ENCODE measurements at regions not wholly inside any gene's neighbourhood (a gene's known extent, or its start where the extent isn't known, plus 50 kb on each side); places are given as distances from the start of the nearest gene placed in this dataset.

DNA sequence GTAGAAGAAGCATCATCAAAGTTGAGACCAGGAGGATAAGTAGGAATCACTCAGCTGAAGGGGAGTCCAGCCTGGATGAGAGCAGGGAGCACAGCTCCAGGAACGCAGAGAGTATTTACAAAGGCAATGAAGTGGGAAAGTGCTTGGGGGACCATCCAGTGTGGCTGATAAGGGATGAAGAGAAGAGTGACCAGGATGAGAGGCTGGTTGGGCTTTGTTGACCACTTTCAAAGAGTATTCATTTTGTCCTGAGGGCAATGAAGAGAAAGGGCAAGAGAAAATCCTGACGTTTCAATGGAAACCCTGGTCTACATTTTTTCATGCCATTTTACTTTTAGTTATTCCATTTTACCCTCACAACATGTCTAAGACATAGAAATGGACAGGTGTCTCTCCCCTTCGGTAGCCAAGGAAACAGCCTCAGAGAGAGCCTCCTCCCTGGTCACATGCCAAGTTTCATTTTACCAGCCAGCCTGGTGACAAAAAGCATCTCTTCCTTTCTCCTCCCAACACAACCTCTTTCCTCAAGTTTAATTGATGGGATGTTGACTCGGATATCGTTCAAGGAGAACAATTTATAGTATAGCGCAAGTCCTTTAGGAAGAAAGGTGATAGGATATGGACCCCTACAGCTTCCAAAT, 492.7 kb upstream of the CLINT1 start:
- TF ChIP-seq, protein P1, sequence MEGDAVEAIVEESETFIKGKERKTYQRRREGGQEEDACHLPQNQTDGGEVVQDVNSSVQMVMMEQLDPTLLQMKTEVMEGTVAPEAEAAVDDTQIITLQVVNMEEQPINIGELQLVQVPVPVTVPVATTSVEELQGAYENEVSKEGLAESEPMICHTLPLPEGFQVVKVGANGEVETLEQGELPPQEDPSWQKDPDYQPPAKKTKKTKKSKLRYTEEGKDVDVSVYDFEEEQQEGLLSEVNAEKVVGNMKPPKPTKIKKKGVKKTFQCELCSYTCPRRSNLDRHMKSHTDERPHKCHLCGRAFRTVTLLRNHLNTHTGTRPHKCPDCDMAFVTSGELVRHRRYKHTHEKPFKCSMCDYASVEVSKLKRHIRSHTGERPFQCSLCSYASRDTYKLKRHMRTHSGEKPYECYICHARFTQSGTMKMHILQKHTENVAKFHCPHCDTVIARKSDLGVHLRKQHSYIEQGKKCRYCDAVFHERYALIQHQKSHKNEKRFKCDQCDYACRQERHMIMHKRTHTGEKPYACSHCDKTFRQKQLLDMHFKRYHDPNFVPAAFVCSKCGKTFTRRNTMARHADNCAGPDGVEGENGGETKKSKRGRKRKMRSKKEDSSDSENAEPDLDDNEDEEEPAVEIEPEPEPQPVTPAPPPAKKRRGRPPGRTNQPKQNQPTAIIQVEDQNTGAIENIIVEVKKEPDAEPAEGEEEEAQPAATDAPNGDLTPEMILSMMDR (optimal IDR thresholded peaks at IDR 0.05 in 1 of 3, IDR thresholded peaks at IDR 0.05 in 1 of 3, conservative IDR thresholded peaks at IDR 0.05 in 1 of 3; ENCODE audit: extremely low read depth in 1 of 3, insufficient read depth in 2 of 3, low read length in 3 of 3): no peak
- no peak for TF ChIP-seq EZH2 (IDR thresholded peaks at IDR 0.05; ENCODE audit: low read length)

All from keratinocyte (primary cell).